HCT116 (cell line): ENCODE measurements at regions not wholly inside any gene's neighbourhood (a gene's known extent, or its start where the extent isn't known, plus 50 kb on each side); places are given as distances from the start of the nearest gene placed in this dataset.

Experiments
- ATAC-seq: fragments of 200-7000 bp; cut with Tn5 transposase; 2 replicates; pipeline ENCODE4 v1.9.1; 2020; ENCODE audit warnings: mild to moderate bottlenecking, moderate library complexity
- BruUV-seq: library from RNA; stranded (reverse); fragments of 400-500 nt; replicated peaks from 2 replicates; lab custom pipeline; 2021; lab: Mats Ljungman, UMichigan
- CTCF ChIA-PET: fragments of 300-600 bp; sonication (Branson Sonifier 250); formaldehyde crosslinking; loops from one replicate; lab custom pipeline; 2021; ENCODE audit warnings: antibody characterized with exemption; lab: Charles Lee
- POLR2A ChIA-PET: fragments of 300-600, 350-600 bp; sonication (Branson Sonifier 250); formaldehyde crosslinking; loops from one replicate; lab custom pipeline; 2021; ENCODE audit warnings: antibody characterized with exemption; lab: Charles Lee
- RAD21 ChIA-PET, 2 experiments: fragments of 300-600 bp; sonication (Branson Sonifier 250); formaldehyde crosslinking; loops; one replicate each; lab custom pipeline; 2023; ENCODE audit warnings: low total read pairs in 2 of 2; ENCODE audit not compliant: uncharacterized antibody in 2 of 2, unreplicated experiment in 2 of 2, low non-redundant PET in 1 of 2; lab: Charles Lee
- DNase-seq: peaks from one replicate; pipeline ENCODE4 v3.0.0-alpha.2; 2010; ENCODE audit warnings: low read depth, low spot score
- H2AFZ ChIP-seq: fragments of 200-600 bp; shearing (Covaris generic), sonication (generic); 2 replicates; pipeline ENCODE4 v1.6.1; 2017; ENCODE audit warnings: low read depth, mixed run types, mixed read lengths, antibody characterized with exemption, low read length; ENCODE audit not compliant: poor library complexity, severe bottlenecking
- H3K27ac ChIP-seq: 2 replicates; pipeline ENCODE4 v1.5.1; 2012; ENCODE audit warnings: low read depth, low read length
- H3K27me3 ChIP-seq: fragments of 200-600 bp; sonication (generic); 2 replicates; pipeline ENCODE4 v1.6.1; 2016; ENCODE audit warnings: mixed run types, low read length, mixed read lengths; ENCODE audit not compliant: insufficient read depth
- H3K36me3 ChIP-seq, 2 experiments: fragments of 200-500 bp in 1 of 2; fragments of 200-600 bp in 1 of 2; sonication (Bioruptor generic) in 1 of 2; sonication (generic) in 1 of 2; 2 replicates each; pipeline versions ENCODE4 v1.5.1 to v1.6.1; 2014 to 2016; ENCODE audit warnings: low read length in 2 of 2, inconsistent platforms in 1 of 2, mixed read lengths in 1 of 2, mixed run types in 1 of 2; ENCODE audit not compliant: insufficient read depth in 2 of 2, control insufficient read depth in 1 of 2
- H3K4me1 ChIP-seq, 2 experiments: fragments of 200-600 bp in 1 of 2; sonication (generic) in 1 of 2; 2 replicates each; pipeline versions ENCODE4 v1.5.1 to v1.6.1; 2012 to 2017; ENCODE audit warnings: low read length in 2 of 2, inconsistent platforms in 1 of 2, mild to moderate bottlenecking in 1 of 2, mixed read lengths in 1 of 2, mixed run types in 1 of 2, moderate library complexity in 1 of 2; ENCODE audit not compliant: insufficient read depth in 2 of 2, control insufficient read depth in 1 of 2
- H3K4me2 ChIP-seq: fragments of 200-600 bp; sonication (generic); 2 replicates; pipeline ENCODE4 v1.6.1; 2017; ENCODE audit warnings: mixed run types, low read length, mixed read lengths
- H3K4me3 ChIP-seq, 2 experiments: fragments of 200-600 bp in 1 of 2; sonication (generic) in 1 of 2; replicated peaks in 1 of 2; 2 replicates each; pipeline ENCODE4 v1.5.1; 2011 to 2016; ENCODE audit warnings: low read length in 2 of 2, control low read depth in 1 of 2, low read depth in 1 of 2, mild to moderate bottlenecking in 1 of 2, mixed read lengths in 1 of 2, mixed run types in 1 of 2
- H3K79me2 ChIP-seq: fragments of 200-600 bp; sonication (generic); 2 replicates; pipeline ENCODE4 v1.6.1; 2017; ENCODE audit warnings: mild to moderate bottlenecking, mixed run types, low read length, moderate library complexity, mixed read lengths; ENCODE audit not compliant: insufficient read depth
- H3K9ac ChIP-seq: fragments of 200-600 bp; sonication (generic); 2 replicates; pipeline ENCODE4 v1.6.1; 2016; ENCODE audit warnings: low read length, mixed read lengths
- H3K9me2 ChIP-seq: fragments of 200-600 bp; sonication (generic), shearing (Covaris generic); 2 replicates; pipeline ENCODE4 v1.6.1; 2017; ENCODE audit warnings: mixed run types, mild to moderate bottlenecking, moderate library complexity; ENCODE audit not compliant: insufficient read depth
- H3K9me3 ChIP-seq, 2 experiments: fragments of 200-500 bp in 1 of 2; fragments of 200-600 bp in 1 of 2; sonication (Bioruptor generic) in 1 of 2; sonication (generic) in 1 of 2; 2 replicates each; pipeline ENCODE4 v1.6.1; 2014 to 2017; ENCODE audit warnings: low read length in 2 of 2, mixed read lengths in 2 of 2, inconsistent platforms in 1 of 2, low read depth in 1 of 2, mild to moderate bottlenecking in 1 of 2, mixed run types in 1 of 2, moderate library complexity in 1 of 2; ENCODE audit not compliant: control insufficient read depth in 1 of 2, insufficient read depth in 1 of 2
- H4K20me1 ChIP-seq: fragments of 200-600 bp; sonication (generic), shearing (Covaris generic); 2 replicates; pipeline ENCODE4 v1.6.1; 2017; ENCODE audit warnings: mixed run types, mild to moderate bottlenecking, moderate library complexity; ENCODE audit not compliant: insufficient read depth
- ATF3 ChIP-seq: IDR thresholded peaks from 2 replicates; pipeline ENCODE4 v1.6.1; 2012
- EGR1 ChIP-seq: IDR thresholded peaks from 2 replicates; pipeline ENCODE4 v1.6.1; 2012; ENCODE audit warnings: low read depth
- EZH2 ChIP-seq: fragments of 200-600 bp; sonication (generic); IDR thresholded peaks from 2 replicates; pipeline ENCODE4 v1.6.1; 2017; ENCODE audit warnings: antibody characterized with exemption, mixed run types
- FOSL1 ChIP-seq: IDR thresholded peaks from 2 replicates; pipeline ENCODE4 v1.6.1; 2012; ENCODE audit warnings: low read depth
- JUND ChIP-seq: IDR thresholded peaks from 2 replicates; pipeline ENCODE4 v1.6.1; 2012
- MAX ChIP-seq: IDR thresholded peaks from 2 replicates; pipeline ENCODE4 v1.6.1; 2012
- POLR2A ChIP-seq: IDR thresholded peaks from 2 replicates; pipeline ENCODE4 v1.7.0; 2011; ENCODE audit warnings: borderline replicate concordance; ENCODE audit not compliant: insufficient read depth, insufficient read length; ENCODE audit errors: extremely low read depth
- SP1 ChIP-seq: IDR thresholded peaks from 2 replicates; pipeline ENCODE4 v1.6.1; 2012; ENCODE audit warnings: low read depth
- SRF ChIP-seq: IDR thresholded peaks from 2 replicates; pipeline ENCODE4 v1.6.1; 2012; ENCODE audit warnings: low read depth
- TCF7L2 ChIP-seq: IDR thresholded peaks from 2 replicates; pipeline ENCODE4 v1.7.0; 2011; ENCODE audit warnings: borderline replicate concordance, inconsistent platforms; ENCODE audit not compliant: insufficient read depth, insufficient read length; ENCODE audit errors: extremely low read depth
- ZFX ChIP-seq: fragments of 450-650 bp; IDR thresholded peaks from 2 replicates; pipeline ENCODE4 v1.6.1; 2017
- intact Hi-C: fragments of 100-400 bp; cut with micrococcal nuclease; formaldehyde crosslinking; loops from 2 replicates; pipeline ENCODE4 v1.10.0; 2022

- Histone ChIP-seq H3K9me2 (no peaks in the 10 kb centered on the region), H2AFZ (no peak overlapping the region), H3K27me3 (no peaks in the 10 kb centered on the region), H3K79me2 (peaks cover 39% of the 10 kb centered on the region), H4K20me1 (no peaks in the 10 kb centered on the region; the same call in 1 of the 2 replicates), H3K9me3 (no peaks in the 10 kb centered on the region), H3K4me3 (peak overlapping the region in 1 of 2 experiments; percentile 9; a peak in 1 of 4 replicates), H3K27ac (no peak overlapping the region), H3K36me3 (no peaks in the 10 kb centered on the region), H3K4me2 (peak overlapping the region; percentile 63), H3K9ac (no peak overlapping the region), H3K4me1 (peaks cover 54 to 55% of the 10 kb centered on the region in 2 experiments)
- intact Hi-C loops = loop anchor here (5.0 kb wide), 1 partner anchor 77 kb away; no protein-coding TSS in a partner anchor
- DNase-seq (no peak), ATAC-seq (no peak)
- POLR2A ChIA-PET = no interaction called here
- CTCF ChIA-PET = no interaction called here
- RAD21 ChIA-PET = no interaction called here
- TF ChIP-seq MAX (no peak), ATF3 (no peak), ZFX (no peak), SRF (no peak), EZH2 (no peak), JUND (no peak), TCF7L2 (no peak), EGR1 (peak; percentile 68), POLR2A (no peak), SP1 (0 out of 2 replicates have a peak, but pooled peaks have one; percentile 12), FOSL1 (no peak)
- BruUV-seq = no TSS peak
Observed at GRCh38 chr1:39115271-39116110, 89.0 kb upstream of the MACF1 start.
